IMR-90 (cell line): ENCODE measurements at regions not wholly inside any gene's neighbourhood (a gene's known extent, or its start where the extent isn't known, plus 50 kb on each side); places are given as distances from the start of the nearest gene placed in this dataset.

Experiments
- ATAC-seq: fragments of 200-7000 bp; cut with Tn5 transposase; 2 replicates; pipeline ENCODE4 v1.9.1; 2020; ENCODE audit warnings: low read depth, mild to moderate bottlenecking, moderate library complexity
- BruUV-seq: library from RNA; stranded (reverse); fragments of 400-500 nt; replicated peaks from 2 replicates; lab custom pipeline; 2021; lab: Mats Ljungman, UMichigan
- CTCF ChIA-PET: fragments of 300-600 bp; formaldehyde crosslinking; extraction: SDS; loops from one replicate; lab custom pipeline; 2021; ENCODE audit warnings: antibody characterized with exemption; lab: Yijun Ruan, JAX
- POLR2A ChIA-PET: fragments of 300-600 bp; sonication (Branson Sonifier 250); formaldehyde crosslinking; loops from one replicate; lab custom pipeline; 2022; ENCODE audit warnings: antibody characterized with exemption; ENCODE audit not compliant: unreplicated experiment; lab: Charles Lee
- DNase-seq: peaks from one replicate; pipeline ENCODE4 v3.0.0; 2013
- H2AFZ ChIP-seq: replicated peaks from 2 replicates; pipeline ENCODE3; 2013; ENCODE audit warnings: low read length, mild to moderate bottlenecking; ENCODE audit not compliant: poor library complexity
- H2AK5ac ChIP-seq: 2 replicates; pipeline ENCODE4 v1.6.1; 2013; ENCODE audit warnings: low read depth, low read length, inconsistent platforms
- H2AK9ac ChIP-seq: replicated peaks from 2 replicates; pipeline ENCODE3; 2013; ENCODE audit warnings: mild to moderate bottlenecking, low read depth, low read length, moderate library complexity; ENCODE audit not compliant: poor library complexity
- H2BK120ac ChIP-seq: 2 replicates; pipeline ENCODE4 v1.6.1; 2013; ENCODE audit warnings: low read depth, low read length, inconsistent platforms
- H2BK15ac ChIP-seq: 3 replicates; pipeline ENCODE4 v1.6.1; 2013; ENCODE audit warnings: low read depth, low read length, inconsistent platforms
- H2BK20ac ChIP-seq: 2 replicates; pipeline ENCODE4 v1.6.1; 2013; ENCODE audit warnings: low read depth, mild to moderate bottlenecking, inconsistent platforms, low read length, moderate library complexity
- H2BK5ac ChIP-seq: 2 replicates; pipeline ENCODE4 v1.6.1; 2013; ENCODE audit warnings: mild to moderate bottlenecking, low read depth, low read length, inconsistent platforms; ENCODE audit not compliant: poor library complexity, severe bottlenecking
- H3K14ac ChIP-seq: replicated peaks from 2 replicates; pipeline ENCODE4 v1.6.1; 2013; ENCODE audit warnings: low read depth, low read length, inconsistent platforms
- H3K18ac ChIP-seq: 2 replicates; pipeline ENCODE4 v1.6.1; 2013; ENCODE audit warnings: low read depth, low read length, control low read depth
- H3K23ac ChIP-seq: 2 replicates; pipeline ENCODE4 v1.6.1; 2013; ENCODE audit warnings: low read depth, low read length, inconsistent platforms
- H3K27ac ChIP-seq: 2 replicates; pipeline ENCODE4 v1.5.1; 2013; ENCODE audit warnings: mild to moderate bottlenecking, control low read depth, low read length; ENCODE audit not compliant: insufficient read depth
- H3K27me3 ChIP-seq: 2 replicates; pipeline ENCODE4 v1.6.1; 2013; ENCODE audit warnings: low read length; ENCODE audit not compliant: control insufficient read depth, insufficient read depth
- H3K36me3 ChIP-seq: 2 replicates; pipeline ENCODE4 v1.6.1; 2013; ENCODE audit warnings: low read length, mixed read lengths; ENCODE audit not compliant: control insufficient read depth, insufficient read depth
- H3K4ac ChIP-seq: 2 replicates; pipeline ENCODE4 v1.6.1; 2013; ENCODE audit warnings: low read depth, low read length, inconsistent platforms
- H3K4me1 ChIP-seq: 2 replicates; pipeline ENCODE4 v1.6.1; 2013; ENCODE audit warnings: low read length, mixed read lengths; ENCODE audit not compliant: control insufficient read depth, insufficient read depth
- H3K4me2 ChIP-seq: 2 replicates; pipeline ENCODE4 v1.6.1; 2013; ENCODE audit warnings: low read depth, mild to moderate bottlenecking, control low read depth, low read length, moderate library complexity
- H3K4me3 ChIP-seq: 2 replicates; pipeline ENCODE4 v1.5.1; 2013; ENCODE audit warnings: low read depth, mild to moderate bottlenecking, control low read depth, low read length, moderate library complexity; ENCODE audit not compliant: insufficient read depth
- H3K56ac ChIP-seq: 2 replicates; pipeline ENCODE4 v1.6.1; 2013; ENCODE audit warnings: low read length, inconsistent platforms; ENCODE audit not compliant: insufficient read depth; ENCODE audit errors: extremely low read depth
- H3K79me1 ChIP-seq, 2 experiments: 2 replicates each; pipeline ENCODE4 v1.6.1; 2013; ENCODE audit warnings: low read length in 2 of 2, inconsistent platforms in 1 of 2, low read depth in 1 of 2
- H3K9ac ChIP-seq: 2 replicates; pipeline ENCODE4 v1.6.1; 2013; ENCODE audit warnings: low read depth, low read length, control low read depth
- H3K9me1 ChIP-seq: 2 replicates; pipeline ENCODE4 v1.6.1; 2013; ENCODE audit warnings: low read length, inconsistent platforms; ENCODE audit not compliant: insufficient read depth
- H3K9me3 ChIP-seq: 2 replicates; pipeline ENCODE4 v1.6.1; 2013; ENCODE audit warnings: low read length; ENCODE audit not compliant: control insufficient read depth, insufficient read depth
- H4K20me1 ChIP-seq: 2 replicates; pipeline ENCODE4 v1.6.1; 2013; ENCODE audit warnings: low read length, inconsistent platforms; ENCODE audit not compliant: insufficient read depth
- H4K5ac ChIP-seq: 2 replicates; pipeline ENCODE4 v1.6.1; 2013; ENCODE audit warnings: mild to moderate bottlenecking, low read depth, low read length, control low read depth
- H4K8ac ChIP-seq, 2 experiments: 2 replicates each; pipeline ENCODE4 v1.6.1; 2013; ENCODE audit warnings: low read depth in 2 of 2, low read length in 2 of 2, control low read depth in 1 of 2, inconsistent platforms in 1 of 2
- H4K91ac ChIP-seq: 2 replicates; pipeline ENCODE4 v1.6.1; 2013; ENCODE audit warnings: low read depth, low read length, inconsistent platforms; ENCODE audit not compliant: insufficient read depth
- BHLHE40 ChIP-seq: fragments of 150-350 bp; IDR thresholded peaks from 2 replicates; pipeline ENCODE4 v1.6.1; 2016; ENCODE audit warnings: mild to moderate bottlenecking, low read depth, low read length
- CEBPB ChIP-seq: IDR thresholded peaks from 2 replicates; pipeline ENCODE4 v1.6.1; 2012; ENCODE audit warnings: low read depth, low read length, improper control_type of control experiment
- CHD1 ChIP-seq: IDR thresholded peaks from 2 replicates; pipeline ENCODE4 v1.6.1; 2012; ENCODE audit warnings: low read depth, low read length, improper control_type of control experiment
- FOS ChIP-seq: fragments of 150-350 bp; IDR thresholded peaks from 2 replicates; pipeline ENCODE4 v1.6.1; 2016; ENCODE audit warnings: low read depth, low read length
- MAFK ChIP-seq: IDR thresholded peaks from 2 replicates; pipeline ENCODE4 v1.6.1; 2012; ENCODE audit warnings: low read depth, low read length, improper control_type of control experiment
- MAZ ChIP-seq: IDR thresholded peaks from 2 replicates; pipeline ENCODE4 v1.6.1; 2012; ENCODE audit warnings: low read depth, mild to moderate bottlenecking, low read length, improper control_type of control experiment, moderate library complexity, borderline replicate concordance
- MXI1 ChIP-seq: IDR thresholded peaks from 2 replicates; pipeline ENCODE4 v1.6.1; 2012; ENCODE audit warnings: low read depth, mild to moderate bottlenecking, low read length, moderate library complexity, borderline replicate concordance
- NFE2L2 ChIP-seq: fragments of 150-350 bp; IDR thresholded peaks from 2 replicates; pipeline ENCODE4 v1.6.1; 2016; ENCODE audit warnings: low read depth, mild to moderate bottlenecking, low read length
- POLR2A ChIP-seq: IDR thresholded peaks from 2 replicates; pipeline ENCODE4 v1.6.1; 2012; ENCODE audit warnings: mild to moderate bottlenecking, low read depth, low read length
- RAD21 ChIP-seq: IDR thresholded peaks from 2 replicates; pipeline ENCODE4 v1.6.1; 2012; ENCODE audit warnings: low read length, improper control_type of control experiment
- RCOR1 ChIP-seq: IDR thresholded peaks from 2 replicates; pipeline ENCODE4 v1.6.1; 2012; ENCODE audit warnings: mild to moderate bottlenecking, low read length, improper control_type of control experiment; ENCODE audit not compliant: insufficient replicate concordance
- RFX5 ChIP-seq: IDR thresholded peaks from 2 replicates; pipeline ENCODE4 v1.8.0; 2012; ENCODE audit warnings: low read depth, mild to moderate bottlenecking, low read length, moderate library complexity
- SMC3 ChIP-seq: fragments of 150-350 bp; IDR thresholded peaks from 2 replicates; pipeline ENCODE4 v1.6.1; 2016; ENCODE audit warnings: low read depth, mild to moderate bottlenecking, antibody characterized with exemption, low read length, moderate library complexity
- WGBS, 2 experiments: methylation state at CpG; one replicate each; pipeline versions ENCODE4 v1.1.5 to v1.1.7; 2013; ENCODE audit warnings: missing lambda C conversion rate in 2 of 2; ENCODE audit not compliant: insufficient read length in 1 of 2; ENCODE audit errors: extremely low coverage in 2 of 2; 5-methylcytosine and 5-hydroxymethylcytosine counted together
- dilution Hi-C: fragments of 300-500 bp; cut with HindIII; formaldehyde crosslinking; loops from one replicate; pipeline ENCODE4 v1.14.3; 2018; ENCODE audit warnings: low sequenced_read_pairs; ENCODE audit not compliant: unreplicated experiment
- in situ Hi-C: fragments of 300-500 bp; cut with MboI; formaldehyde crosslinking; loops from 3 replicates; pipeline ENCODE4 v1.14.3; 2019; ENCODE audit warnings: low sequenced_read_pairs, inconsistent platforms, mixed read lengths
- intact Hi-C: fragments of 100-400 bp; cut with micrococcal nuclease; formaldehyde crosslinking; loops from 2 replicates; pipeline ENCODE4 v1.10.0; 2022
- TF ChIP-seq, protein P1 (sequence below): conservative IDR thresholded peaks from 2 replicates; pipeline ENCODE4 v1.5.1; 2012; ENCODE audit warnings: mild to moderate bottlenecking, low read depth, low read length, improper control_type of control experiment
- TF ChIP-seq, protein P2 (sequence below): fragments of 150-350 bp; IDR thresholded peaks from 2 replicates; pipeline ENCODE4 v1.6.1; 2017; ENCODE audit warnings: mild to moderate bottlenecking, antibody characterized with exemption, low read length, low read depth
- TF ChIP-seq, protein P3 (sequence below): fragments of 150-350 bp; IDR thresholded peaks from 2 replicates; pipeline ENCODE4 v1.6.1; 2016; ENCODE audit warnings: low read depth, mild to moderate bottlenecking, low read length, moderate library complexity, borderline replicate concordance

DNA sequence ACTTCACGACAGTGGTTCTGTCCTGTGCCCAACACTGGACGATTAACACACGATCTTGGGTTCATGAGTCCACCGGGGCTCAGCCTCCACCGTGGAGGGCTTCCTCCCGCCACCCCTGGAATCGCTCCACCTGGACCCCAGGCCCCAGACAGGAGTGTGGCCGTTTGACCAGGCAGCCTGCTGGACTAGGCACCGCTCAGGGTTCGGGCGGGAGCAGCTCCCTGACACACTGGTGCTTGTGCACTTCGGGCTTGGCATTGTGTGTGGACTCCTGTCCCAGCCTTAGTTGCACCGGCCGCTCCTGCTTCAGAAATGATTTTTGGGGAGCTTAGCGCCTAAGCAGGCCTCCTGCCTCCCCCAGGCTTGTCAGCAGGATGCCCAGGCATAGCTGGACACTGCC is 617.4 kb upstream of the SALL3 start:
- TF ChIP-seq POLR2A (no peak), CEBPB (no peak), RCOR1 (no peak), RAD21 (no peak), RFX5 (no peak), MAFK (no peak), FOS (no peak), CHD1 (no peak), MXI1 (no peak), MAZ (no peak), NFE2L2 (no peak), BHLHE40 (no peak), SMC3 (no peak)
- TF ChIP-seq, protein P1, sequence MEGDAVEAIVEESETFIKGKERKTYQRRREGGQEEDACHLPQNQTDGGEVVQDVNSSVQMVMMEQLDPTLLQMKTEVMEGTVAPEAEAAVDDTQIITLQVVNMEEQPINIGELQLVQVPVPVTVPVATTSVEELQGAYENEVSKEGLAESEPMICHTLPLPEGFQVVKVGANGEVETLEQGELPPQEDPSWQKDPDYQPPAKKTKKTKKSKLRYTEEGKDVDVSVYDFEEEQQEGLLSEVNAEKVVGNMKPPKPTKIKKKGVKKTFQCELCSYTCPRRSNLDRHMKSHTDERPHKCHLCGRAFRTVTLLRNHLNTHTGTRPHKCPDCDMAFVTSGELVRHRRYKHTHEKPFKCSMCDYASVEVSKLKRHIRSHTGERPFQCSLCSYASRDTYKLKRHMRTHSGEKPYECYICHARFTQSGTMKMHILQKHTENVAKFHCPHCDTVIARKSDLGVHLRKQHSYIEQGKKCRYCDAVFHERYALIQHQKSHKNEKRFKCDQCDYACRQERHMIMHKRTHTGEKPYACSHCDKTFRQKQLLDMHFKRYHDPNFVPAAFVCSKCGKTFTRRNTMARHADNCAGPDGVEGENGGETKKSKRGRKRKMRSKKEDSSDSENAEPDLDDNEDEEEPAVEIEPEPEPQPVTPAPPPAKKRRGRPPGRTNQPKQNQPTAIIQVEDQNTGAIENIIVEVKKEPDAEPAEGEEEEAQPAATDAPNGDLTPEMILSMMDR, result no peak
- TF ChIP-seq, protein P2, sequence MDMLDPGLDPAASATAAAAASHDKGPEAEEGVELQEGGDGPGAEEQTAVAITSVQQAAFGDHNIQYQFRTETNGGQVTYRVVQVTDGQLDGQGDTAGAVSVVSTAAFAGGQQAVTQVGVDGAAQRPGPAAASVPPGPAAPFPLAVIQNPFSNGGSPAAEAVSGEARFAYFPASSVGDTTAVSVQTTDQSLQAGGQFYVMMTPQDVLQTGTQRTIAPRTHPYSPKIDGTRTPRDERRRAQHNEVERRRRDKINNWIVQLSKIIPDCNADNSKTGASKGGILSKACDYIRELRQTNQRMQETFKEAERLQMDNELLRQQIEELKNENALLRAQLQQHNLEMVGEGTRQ, result no peak
- TF ChIP-seq, protein P3, sequence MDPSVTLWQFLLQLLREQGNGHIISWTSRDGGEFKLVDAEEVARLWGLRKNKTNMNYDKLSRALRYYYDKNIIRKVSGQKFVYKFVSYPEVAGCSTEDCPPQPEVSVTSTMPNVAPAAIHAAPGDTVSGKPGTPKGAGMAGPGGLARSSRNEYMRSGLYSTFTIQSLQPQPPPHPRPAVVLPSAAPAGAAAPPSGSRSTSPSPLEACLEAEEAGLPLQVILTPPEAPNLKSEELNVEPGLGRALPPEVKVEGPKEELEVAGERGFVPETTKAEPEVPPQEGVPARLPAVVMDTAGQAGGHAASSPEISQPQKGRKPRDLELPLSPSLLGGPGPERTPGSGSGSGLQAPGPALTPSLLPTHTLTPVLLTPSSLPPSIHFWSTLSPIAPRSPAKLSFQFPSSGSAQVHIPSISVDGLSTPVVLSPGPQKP, result no peak
- Histone ChIP-seq H2AFZ (no peak overlapping the region), H2AK5ac (no peak overlapping the region), H3K4me2 (no peak overlapping the region), H4K5ac (no peak overlapping the region), H3K56ac (no peak overlapping the region), H3K4me1 (no peaks in the 10 kb centered on the region), H3K18ac (no peak overlapping the region), H2BK15ac (no peak overlapping the region), H4K91ac (no peak overlapping the region), H3K4me3 (no peak overlapping the region), H3K9ac (no peak overlapping the region), H3K36me3 (no peaks in the 10 kb centered on the region), H2BK120ac (no peak overlapping the region), H3K79me1 (no peaks in the 10 kb centered on the region), H4K20me1 (no peaks in the 10 kb centered on the region), H3K27ac (no peak overlapping the region), H3K27me3 (no peaks in the 10 kb centered on the region), H2BK20ac (no peak overlapping the region), H2BK5ac (no peak overlapping the region), H4K8ac (no peak overlapping the region), H3K23ac (no peak overlapping the region), H3K4ac (no peak overlapping the region), H3K14ac (no peak overlapping the region), H3K9me3 (peaks cover 37% of the 10 kb centered on the region), H2AK9ac (no peak overlapping the region), H3K9me1 (no peaks in the 10 kb centered on the region)
- ATAC-seq, result no peak
- ChIA-PET POLR2A (no interaction called here), CTCF (no interaction called here)
- in situ Hi-C loops (no loop called here), dilution Hi-C loops (no loop called here), intact Hi-C loops (no loop called here)
- DNase-seq, result no peak
- WGBS, 2 experiments, result 53% methylated on average over 15 of the region's 15 CpGs; no CpG with 5 or more reads in 1 of the 2 experiments
- no TSS peak for BruUV-seq
